Ishikawa (cell line): ENCODE measurements at regions not wholly inside any gene's neighbourhood (a gene's known extent, or its start where the extent isn't known, plus 50 kb on each side); places are given as distances from the start of the nearest gene placed in this dataset.

Source experiments
- CEBPB ChIP-seq: IDR thresholded peaks from 2 replicates; pipeline ENCODE4 v1.6.1; 2012
- EGR1 ChIP-seq: IDR thresholded peaks from 2 replicates; pipeline ENCODE4 v1.6.1; 2012
- EP300 ChIP-seq: IDR thresholded peaks from 2 replicates; pipeline ENCODE4 v1.6.1; 2012; ENCODE audit warnings: borderline replicate concordance
- FOXM1 ChIP-seq: IDR thresholded peaks from 2 replicates; pipeline ENCODE4 v1.6.1; 2012; ENCODE audit warnings: low read depth, borderline replicate concordance
- NFIC ChIP-seq: IDR thresholded peaks from 2 replicates; pipeline ENCODE4 v1.6.1; 2012
- RAD21 ChIP-seq: IDR thresholded peaks from 2 replicates; pipeline ENCODE4 v1.6.1; 2012; ENCODE audit warnings: low read depth
- TAF1 ChIP-seq: IDR thresholded peaks from 2 replicates; pipeline ENCODE4 v1.6.1; 2012; ENCODE audit warnings: low read depth, mild to moderate bottlenecking
- TCF12 ChIP-seq: IDR thresholded peaks from 2 replicates; pipeline ENCODE4 v1.6.1; 2012; ENCODE audit warnings: low read depth
- TEAD4 ChIP-seq: IDR thresholded peaks from 2 replicates; pipeline ENCODE4 v1.6.1; 2012
- YY1 ChIP-seq: IDR thresholded peaks from 2 replicates; pipeline ENCODE4 v1.6.1; 2012; ENCODE audit warnings: low read depth
- ZBTB7A ChIP-seq: IDR thresholded peaks from 2 replicates; pipeline ENCODE4 v1.6.1; 2012; ENCODE audit warnings: low read depth
- TF ChIP-seq, protein P1 (sequence below): IDR thresholded peaks from 2 replicates; pipeline ENCODE4 v1.6.1; 2012; ENCODE audit warnings: low read depth, mild to moderate bottlenecking
- TF ChIP-seq, protein P2 (sequence below): IDR thresholded peaks from 2 replicates; pipeline ENCODE4 v1.6.1; 2012
- TF ChIP-seq, protein P3 (sequence below): IDR thresholded peaks from 2 replicates; pipeline ENCODE4 v1.6.1; 2012

GRCh38 chr1:29455781-29456180 is 219.5 kb downstream of the PTPRU start:
- TF ChIP-seq NFIC: no peak
- TF ChIP-seq, protein P1, sequence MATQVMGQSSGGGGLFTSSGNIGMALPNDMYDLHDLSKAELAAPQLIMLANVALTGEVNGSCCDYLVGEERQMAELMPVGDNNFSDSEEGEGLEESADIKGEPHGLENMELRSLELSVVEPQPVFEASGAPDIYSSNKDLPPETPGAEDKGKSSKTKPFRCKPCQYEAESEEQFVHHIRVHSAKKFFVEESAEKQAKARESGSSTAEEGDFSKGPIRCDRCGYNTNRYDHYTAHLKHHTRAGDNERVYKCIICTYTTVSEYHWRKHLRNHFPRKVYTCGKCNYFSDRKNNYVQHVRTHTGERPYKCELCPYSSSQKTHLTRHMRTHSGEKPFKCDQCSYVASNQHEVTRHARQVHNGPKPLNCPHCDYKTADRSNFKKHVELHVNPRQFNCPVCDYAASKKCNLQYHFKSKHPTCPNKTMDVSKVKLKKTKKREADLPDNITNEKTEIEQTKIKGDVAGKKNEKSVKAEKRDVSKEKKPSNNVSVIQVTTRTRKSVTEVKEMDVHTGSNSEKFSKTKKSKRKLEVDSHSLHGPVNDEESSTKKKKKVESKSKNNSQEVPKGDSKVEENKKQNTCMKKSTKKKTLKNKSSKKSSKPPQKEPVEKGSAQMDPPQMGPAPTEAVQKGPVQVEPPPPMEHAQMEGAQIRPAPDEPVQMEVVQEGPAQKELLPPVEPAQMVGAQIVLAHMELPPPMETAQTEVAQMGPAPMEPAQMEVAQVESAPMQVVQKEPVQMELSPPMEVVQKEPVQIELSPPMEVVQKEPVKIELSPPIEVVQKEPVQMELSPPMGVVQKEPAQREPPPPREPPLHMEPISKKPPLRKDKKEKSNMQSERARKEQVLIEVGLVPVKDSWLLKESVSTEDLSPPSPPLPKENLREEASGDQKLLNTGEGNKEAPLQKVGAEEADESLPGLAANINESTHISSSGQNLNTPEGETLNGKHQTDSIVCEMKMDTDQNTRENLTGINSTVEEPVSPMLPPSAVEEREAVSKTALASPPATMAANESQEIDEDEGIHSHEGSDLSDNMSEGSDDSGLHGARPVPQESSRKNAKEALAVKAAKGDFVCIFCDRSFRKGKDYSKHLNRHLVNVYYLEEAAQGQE: no peak
- TF ChIP-seq, protein P2, sequence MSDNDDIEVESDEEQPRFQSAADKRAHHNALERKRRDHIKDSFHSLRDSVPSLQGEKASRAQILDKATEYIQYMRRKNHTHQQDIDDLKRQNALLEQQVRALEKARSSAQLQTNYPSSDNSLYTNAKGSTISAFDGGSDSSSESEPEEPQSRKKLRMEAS: no peak
- TF ChIP-seq YY1: no peak
- TF ChIP-seq EP300: no peak
- no peak for TF ChIP-seq ZBTB7A
- TF ChIP-seq, protein P3, sequence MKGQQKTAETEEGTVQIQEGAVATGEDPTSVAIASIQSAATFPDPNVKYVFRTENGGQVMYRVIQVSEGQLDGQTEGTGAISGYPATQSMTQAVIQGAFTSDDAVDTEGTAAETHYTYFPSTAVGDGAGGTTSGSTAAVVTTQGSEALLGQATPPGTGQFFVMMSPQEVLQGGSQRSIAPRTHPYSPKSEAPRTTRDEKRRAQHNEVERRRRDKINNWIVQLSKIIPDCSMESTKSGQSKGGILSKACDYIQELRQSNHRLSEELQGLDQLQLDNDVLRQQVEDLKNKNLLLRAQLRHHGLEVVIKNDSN: no peak
- no peak for TF ChIP-seq EGR1
- TF ChIP-seq RAD21: no peak
- TF ChIP-seq FOXM1: no peak
- no peak for TF ChIP-seq TAF1
- no peak for TF ChIP-seq TCF12
- TF ChIP-seq CEBPB: no peak
- no peak for TF ChIP-seq TEAD4
